ENCODE measurements at regions not wholly inside any gene's neighbourhood (a gene's known extent, or its start where the extent isn't known, plus 50 kb on each side); places are given as distances from the start of the nearest gene placed in this dataset.
A peak's percentile ranks its signal among the peaks of the same experiment; 100 is the strongest.

DNA sequence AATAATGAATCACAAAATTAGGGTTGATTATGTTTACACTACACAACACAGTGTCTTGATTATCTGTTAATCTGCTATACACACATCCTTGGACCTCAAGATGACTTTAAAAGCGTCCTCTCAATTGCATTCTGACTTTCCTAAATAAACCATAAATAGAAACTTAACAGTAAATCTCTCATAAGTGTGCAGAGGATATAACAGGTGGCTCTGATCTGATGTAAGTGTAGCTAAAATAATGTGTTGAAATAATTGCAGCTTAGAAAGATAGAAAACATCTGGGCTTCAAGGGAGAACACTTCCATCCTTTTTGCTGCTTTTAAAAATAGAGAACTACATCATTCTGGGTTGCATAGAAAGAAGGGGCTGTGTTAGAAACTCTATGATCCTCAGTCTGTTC, 78.4 kb upstream of the EFEMP1 start:
- no peak overlapping the region for H3K27ac Mint-ChIP-seq (ENCODE audit: unreplicated experiment)
- intact Hi-C loops (cut with micrococcal nuclease; ENCODE audit: unreplicated experiment) = no loop called here
- no peaks in the 10 kb centered on the region for H3K9me3 Mint-ChIP-seq (ENCODE audit: unreplicated experiment)
- Histone ChIP-seq H3K4me1 (no peaks in the 10 kb centered on the region), H3K4me3 (ENCODE audit: low read depth, low read length) (no peak overlapping the region), H3K27me3 (replicated peaks; ENCODE audit: control insufficient read depth, insufficient read depth, low read length) (no peaks in the 10 kb centered on the region), H3K9me3 (no peaks in the 10 kb centered on the region; the same call in 1 of the 2 replicates), H3K36me3 (ENCODE audit: control insufficient read depth, insufficient read depth, low read length) (no peaks in the 10 kb centered on the region)
- POLR2A ChIA-PET = no interaction called here
- peaks cover 5% of the 10 kb centered on the region for H3K4me1 Mint-ChIP-seq (ENCODE audit: low read depth, unreplicated experiment)
- TF ChIP-seq, protein P1, sequence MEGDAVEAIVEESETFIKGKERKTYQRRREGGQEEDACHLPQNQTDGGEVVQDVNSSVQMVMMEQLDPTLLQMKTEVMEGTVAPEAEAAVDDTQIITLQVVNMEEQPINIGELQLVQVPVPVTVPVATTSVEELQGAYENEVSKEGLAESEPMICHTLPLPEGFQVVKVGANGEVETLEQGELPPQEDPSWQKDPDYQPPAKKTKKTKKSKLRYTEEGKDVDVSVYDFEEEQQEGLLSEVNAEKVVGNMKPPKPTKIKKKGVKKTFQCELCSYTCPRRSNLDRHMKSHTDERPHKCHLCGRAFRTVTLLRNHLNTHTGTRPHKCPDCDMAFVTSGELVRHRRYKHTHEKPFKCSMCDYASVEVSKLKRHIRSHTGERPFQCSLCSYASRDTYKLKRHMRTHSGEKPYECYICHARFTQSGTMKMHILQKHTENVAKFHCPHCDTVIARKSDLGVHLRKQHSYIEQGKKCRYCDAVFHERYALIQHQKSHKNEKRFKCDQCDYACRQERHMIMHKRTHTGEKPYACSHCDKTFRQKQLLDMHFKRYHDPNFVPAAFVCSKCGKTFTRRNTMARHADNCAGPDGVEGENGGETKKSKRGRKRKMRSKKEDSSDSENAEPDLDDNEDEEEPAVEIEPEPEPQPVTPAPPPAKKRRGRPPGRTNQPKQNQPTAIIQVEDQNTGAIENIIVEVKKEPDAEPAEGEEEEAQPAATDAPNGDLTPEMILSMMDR (IDR thresholded peaks at IDR 0.05; ENCODE audit: insufficient read depth in 1 of 2, low read depth in 1 of 2, low read length in 1 of 2, severe bottlenecking in 1 of 2, unreplicated experiment in 1 of 2) = no peak
- CTCF ChIA-PET = no interaction called here
- no peaks in the 10 kb centered on the region for H3K27me3 Mint-ChIP-seq (ENCODE audit: insufficient read depth, unreplicated experiment)
- BruUV-seq (replicated peaks) = no TSS peak
- DNase-seq = no peak
- H3K4me3 Mint-ChIP-seq (ENCODE audit: unreplicated experiment) = no peak overlapping the region
- H3K36me3 Mint-ChIP-seq (ENCODE audit: insufficient read depth, unreplicated experiment) = no peaks in the 10 kb centered on the region

DNA sequence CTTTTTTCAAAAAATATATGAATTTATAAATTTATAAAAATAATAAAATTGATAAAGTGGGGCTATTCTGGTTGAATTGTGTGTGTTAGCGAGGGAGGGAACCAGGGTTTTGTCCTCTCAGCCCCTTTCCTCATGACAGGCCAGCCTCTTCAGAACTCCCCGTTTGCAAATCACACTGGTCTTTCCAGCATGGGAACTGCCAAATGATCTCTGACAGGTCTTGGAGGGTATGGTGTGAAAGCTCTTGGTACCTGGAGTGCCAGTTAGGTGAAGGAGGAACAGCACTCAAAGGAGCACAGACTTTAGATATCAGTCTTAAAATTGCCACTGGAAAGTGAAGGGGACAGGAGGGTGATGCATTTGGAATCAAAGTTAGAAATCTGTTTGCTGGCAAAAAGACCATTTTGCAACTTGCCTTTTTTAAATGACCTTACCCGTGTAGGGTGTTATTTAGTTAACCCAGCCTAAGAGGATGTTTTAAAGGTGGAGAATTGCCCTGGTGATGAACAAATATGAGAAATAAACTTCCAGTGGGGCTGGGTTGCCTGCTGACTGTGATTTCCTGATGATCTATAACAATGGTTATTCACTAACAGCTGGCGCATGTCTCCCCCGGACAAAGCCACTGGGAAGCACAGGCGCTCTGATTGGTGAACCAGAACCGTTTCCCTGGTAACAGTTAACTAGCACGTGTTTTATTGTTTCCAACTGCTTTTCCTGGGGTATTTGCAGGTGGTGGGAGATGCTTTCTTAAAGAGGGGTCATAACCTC, 85.3 kb upstream of the EFEMP1 start:
- H3K4me1 ChIP-seq = no peaks in the 10 kb centered on the region
- Mint-ChIP-seq H3K4me3 (ENCODE audit: unreplicated experiment) (no peak overlapping the region), H3K27me3 (ENCODE audit: insufficient read depth, unreplicated experiment) (no peaks in the 10 kb centered on the region), H3K36me3 (ENCODE audit: insufficient read depth, unreplicated experiment) (no peaks in the 10 kb centered on the region), H3K27ac (ENCODE audit: unreplicated experiment) (no peak overlapping the region), H3K9me3 (ENCODE audit: unreplicated experiment) (no peaks in the 10 kb centered on the region), H3K4me1 (ENCODE audit: low read depth, unreplicated experiment) (peaks cover 10% of the 10 kb centered on the region)
- no peak overlapping the region for H3K4me3 ChIP-seq (ENCODE audit: low read depth, low read length)
- TF ChIP-seq, protein P1 (IDR thresholded peaks at IDR 0.05; ENCODE audit: insufficient read depth in 1 of 2, low read depth in 1 of 2, low read length in 1 of 2, severe bottlenecking in 1 of 2, unreplicated experiment in 1 of 2) = no peak
- intact Hi-C loops (cut with micrococcal nuclease; ENCODE audit: unreplicated experiment) = loop anchor here (1.0 to 2.0 kb wide), 2 partner anchors 48 to 238 kb away; no protein-coding TSS in a partner anchor
- ChIA-PET POLR2A (no interaction called here), CTCF (no interaction called here)
- no peaks in the 10 kb centered on the region for H3K27me3 ChIP-seq (replicated peaks; ENCODE audit: control insufficient read depth, insufficient read depth, low read length)
- no peak for DNase-seq
- no TSS peak for BruUV-seq (replicated peaks)
- H3K9me3 ChIP-seq = no peaks in the 10 kb centered on the region; the same call in 1 of the 2 replicates
- no peaks in the 10 kb centered on the region for H3K36me3 ChIP-seq (ENCODE audit: control insufficient read depth, insufficient read depth, low read length)

DNA sequence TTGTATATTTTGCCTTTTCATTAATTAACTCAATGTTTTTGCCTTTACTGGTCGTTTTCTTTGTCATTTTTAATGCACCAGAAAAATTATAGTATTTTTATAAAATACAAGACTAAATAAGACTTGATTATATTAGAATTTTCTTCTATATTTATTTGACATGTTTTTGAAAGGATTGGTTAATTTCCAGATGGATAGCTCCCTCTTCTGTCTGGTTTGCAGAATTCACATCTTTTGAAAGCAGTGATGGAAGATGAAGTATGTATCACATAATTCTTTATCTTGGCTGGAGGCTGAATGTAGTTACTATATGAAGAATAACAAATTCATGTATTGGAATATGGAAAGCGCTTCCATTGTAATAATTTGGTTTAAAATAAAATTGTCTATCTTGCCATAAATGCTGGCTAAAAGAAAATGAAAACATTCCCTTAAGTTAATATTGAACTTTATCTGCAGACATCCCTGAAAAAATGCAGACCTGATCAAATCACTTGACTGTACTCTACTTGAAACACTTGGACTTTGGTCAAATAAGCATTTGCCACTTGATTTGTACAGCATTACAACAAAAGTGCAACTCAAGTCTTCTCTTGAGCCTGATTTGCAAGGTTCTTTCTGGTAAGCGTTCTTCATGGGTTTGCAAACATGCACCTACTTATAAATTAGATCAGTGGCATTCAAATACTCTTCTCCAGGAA, 86.3 kb upstream of the EFEMP1 start:
- no peaks in the 10 kb centered on the region for H3K27me3 ChIP-seq (replicated peaks; ENCODE audit: control insufficient read depth, insufficient read depth, low read length)
- CTCF ChIA-PET = interaction anchor here (1.0 kb wide), 1 partner anchor 238 kb away, joined by 4 read pairs; no protein-coding TSS in a partner anchor
- H3K4me3 ChIP-seq (ENCODE audit: low read depth, low read length) = no peak overlapping the region
- no peaks in the 10 kb centered on the region for H3K27me3 Mint-ChIP-seq (ENCODE audit: insufficient read depth, unreplicated experiment)
- intact Hi-C loops (cut with micrococcal nuclease; ENCODE audit: unreplicated experiment) = loop anchor here (1.0 to 5.0 kb wide), 4 partner anchors 49 to 292 kb away; no protein-coding TSS in a partner anchor
- no peaks in the 10 kb centered on the region; the same call in 1 of the 2 replicates for H3K9me3 ChIP-seq
- no peaks in the 10 kb centered on the region for H3K36me3 Mint-ChIP-seq (ENCODE audit: insufficient read depth, unreplicated experiment)
- DNase-seq = peak in 1 of 2 experiments; percentile 15
- no peaks in the 10 kb centered on the region for H3K4me1 ChIP-seq
- TF ChIP-seq, protein P1 (IDR thresholded peaks at IDR 0.05; ENCODE audit: insufficient read depth in 1 of 2, low read depth in 1 of 2, low read length in 1 of 2, severe bottlenecking in 1 of 2, unreplicated experiment in 1 of 2) = peak; percentile 52 to 59
- H3K4me1 Mint-ChIP-seq (ENCODE audit: low read depth, unreplicated experiment) = peaks cover 6% of the 10 kb centered on the region
- no peaks in the 10 kb centered on the region for H3K9me3 Mint-ChIP-seq (ENCODE audit: unreplicated experiment)
- BruUV-seq (replicated peaks) = no TSS peak
- H3K36me3 ChIP-seq (ENCODE audit: control insufficient read depth, insufficient read depth, low read length) = no peaks in the 10 kb centered on the region
- POLR2A ChIA-PET = no interaction called here
- H3K27ac Mint-ChIP-seq (ENCODE audit: unreplicated experiment) = no peak overlapping the region
- H3K4me3 Mint-ChIP-seq (ENCODE audit: unreplicated experiment) = no peak overlapping the region
